ENCODE measurements at regions not wholly inside any gene's neighbourhood (a gene's known extent, or its start where the extent isn't known, plus 50 kb on each side); places are given as distances from the start of the nearest gene placed in this dataset.

GRCh38 chr14:82482345-82482744 lies 948.7 kb upstream of the SEL1L start:
- no peak for TF ChIP-seq EZH2 (IDR thresholded peaks at IDR 0.05; ENCODE audit: borderline replicate concordance, low read depth, low read length, severe bottlenecking)
- TF ChIP-seq CTCF (IDR thresholded peaks at IDR 0.05; ENCODE audit: borderline replicate concordance, extremely low read depth, low read length, poor library complexity, severe bottlenecking), result no peak

All from DND-41 (cell line).